NB4 (cell line): ENCODE measurements at regions not wholly inside any gene's neighbourhood (a gene's known extent, or its start where the extent isn't known, plus 50 kb on each side); places are given as distances from the start of the nearest gene placed in this dataset.

Source experiments
- DNase-seq: peaks from one replicate; pipeline ENCODE4 v3.0.0; 2010; ENCODE audit warnings: low read depth
- H3K4me3 ChIP-seq: one replicate; pipeline ENCODE4 v1.5.1; 2011; ENCODE audit warnings: mild to moderate bottlenecking, low read depth, low read length, moderate library complexity
- MYC ChIP-seq: IDR thresholded peaks from 2 replicates; pipeline ENCODE4 v1.6.1; 2011; ENCODE audit warnings: low read depth, low read length
- POLR2A ChIP-seq: IDR thresholded peaks from 2 replicates; pipeline ENCODE4 v1.6.1; 2011; ENCODE audit warnings: mild to moderate bottlenecking; ENCODE audit not compliant: insufficient read length; ENCODE audit errors: extremely low read depth
- TF ChIP-seq, protein P1 (sequence below): IDR thresholded peaks from one replicate; pipeline ENCODE4 v1.5.1; 2012; ENCODE audit warnings: low read depth, low read length
- TF ChIP-seq, protein P2 (sequence below): IDR thresholded peaks from 2 replicates; pipeline ENCODE4 v1.6.1; 2011; ENCODE audit warnings: low read depth, low read length

DNA sequence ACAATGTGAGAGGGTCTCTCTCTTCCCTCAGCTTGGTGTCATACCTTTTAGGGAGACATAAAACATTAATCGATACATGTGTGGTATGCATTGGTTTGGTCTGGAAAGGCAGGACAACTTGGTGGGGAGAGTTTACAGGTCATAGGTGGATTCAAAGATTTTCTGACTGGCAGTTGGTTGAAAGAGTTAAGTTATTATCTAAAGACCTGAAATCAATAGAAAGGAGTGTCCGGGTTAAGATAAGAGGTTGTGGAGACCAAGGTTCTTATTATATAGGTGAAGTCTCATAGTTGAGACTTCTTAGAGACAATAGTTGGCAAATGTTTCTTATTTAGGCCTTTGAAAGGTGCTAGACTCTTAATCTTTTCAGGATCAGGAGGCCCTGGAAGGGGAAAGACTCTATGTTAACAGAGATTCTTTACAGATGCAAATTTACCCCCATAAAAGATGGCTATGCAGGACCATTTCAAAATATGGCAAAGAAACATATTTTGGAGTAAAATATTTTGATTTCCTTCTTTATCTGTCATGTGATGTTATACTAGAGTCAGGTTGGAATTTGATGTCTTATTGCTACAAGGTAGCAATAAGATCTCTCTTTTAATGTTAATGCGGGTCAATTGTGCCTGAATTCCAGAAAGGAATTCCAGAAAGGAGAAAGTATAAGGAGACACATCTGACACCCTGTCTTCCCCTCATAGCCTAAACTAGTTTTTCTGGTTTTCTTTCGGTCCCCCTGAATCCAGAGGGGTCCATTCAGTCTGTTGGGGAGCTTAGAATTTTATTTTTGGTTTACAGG is 59.2 kb upstream of the RCBTB2 start:
- TF ChIP-seq MYC (no peak), POLR2A (no peak)
- TF ChIP-seq, protein P1, sequence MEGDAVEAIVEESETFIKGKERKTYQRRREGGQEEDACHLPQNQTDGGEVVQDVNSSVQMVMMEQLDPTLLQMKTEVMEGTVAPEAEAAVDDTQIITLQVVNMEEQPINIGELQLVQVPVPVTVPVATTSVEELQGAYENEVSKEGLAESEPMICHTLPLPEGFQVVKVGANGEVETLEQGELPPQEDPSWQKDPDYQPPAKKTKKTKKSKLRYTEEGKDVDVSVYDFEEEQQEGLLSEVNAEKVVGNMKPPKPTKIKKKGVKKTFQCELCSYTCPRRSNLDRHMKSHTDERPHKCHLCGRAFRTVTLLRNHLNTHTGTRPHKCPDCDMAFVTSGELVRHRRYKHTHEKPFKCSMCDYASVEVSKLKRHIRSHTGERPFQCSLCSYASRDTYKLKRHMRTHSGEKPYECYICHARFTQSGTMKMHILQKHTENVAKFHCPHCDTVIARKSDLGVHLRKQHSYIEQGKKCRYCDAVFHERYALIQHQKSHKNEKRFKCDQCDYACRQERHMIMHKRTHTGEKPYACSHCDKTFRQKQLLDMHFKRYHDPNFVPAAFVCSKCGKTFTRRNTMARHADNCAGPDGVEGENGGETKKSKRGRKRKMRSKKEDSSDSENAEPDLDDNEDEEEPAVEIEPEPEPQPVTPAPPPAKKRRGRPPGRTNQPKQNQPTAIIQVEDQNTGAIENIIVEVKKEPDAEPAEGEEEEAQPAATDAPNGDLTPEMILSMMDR = no peak
- TF ChIP-seq, protein P2, sequence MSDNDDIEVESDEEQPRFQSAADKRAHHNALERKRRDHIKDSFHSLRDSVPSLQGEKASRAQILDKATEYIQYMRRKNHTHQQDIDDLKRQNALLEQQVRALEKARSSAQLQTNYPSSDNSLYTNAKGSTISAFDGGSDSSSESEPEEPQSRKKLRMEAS = no peak
- no peak for DNase-seq

DNA sequence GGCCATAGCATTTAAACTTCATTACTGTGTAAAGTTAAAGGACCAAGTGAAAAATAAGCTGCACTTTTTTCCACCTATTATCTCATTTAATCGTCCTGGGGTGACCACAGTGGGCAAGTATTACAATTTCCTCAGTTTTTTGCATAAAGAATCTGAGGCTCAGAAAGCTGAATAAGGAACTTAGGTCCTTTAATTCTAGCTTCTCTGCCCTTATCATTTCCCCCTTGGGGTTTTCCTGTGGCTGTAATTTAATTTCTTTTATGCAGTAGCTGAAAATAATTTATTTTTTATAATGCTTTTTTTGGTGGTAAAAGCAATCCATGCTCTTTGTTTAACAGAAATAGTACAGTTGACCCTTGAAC is 59.8 kb upstream of the RCBTB2 start:
- no peak overlapping the region for H3K4me3 ChIP-seq
- TF ChIP-seq POLR2A (no peak), MYC (no peak)
- TF ChIP-seq, protein P2 = no peak
- TF ChIP-seq, protein P1 = no peak
- no peak for DNase-seq

More for the DNA sequence above, 59.2 kb upstream of the RCBTB2 start:
- H3K4me3 ChIP-seq = no peak overlapping the region

DNA sequence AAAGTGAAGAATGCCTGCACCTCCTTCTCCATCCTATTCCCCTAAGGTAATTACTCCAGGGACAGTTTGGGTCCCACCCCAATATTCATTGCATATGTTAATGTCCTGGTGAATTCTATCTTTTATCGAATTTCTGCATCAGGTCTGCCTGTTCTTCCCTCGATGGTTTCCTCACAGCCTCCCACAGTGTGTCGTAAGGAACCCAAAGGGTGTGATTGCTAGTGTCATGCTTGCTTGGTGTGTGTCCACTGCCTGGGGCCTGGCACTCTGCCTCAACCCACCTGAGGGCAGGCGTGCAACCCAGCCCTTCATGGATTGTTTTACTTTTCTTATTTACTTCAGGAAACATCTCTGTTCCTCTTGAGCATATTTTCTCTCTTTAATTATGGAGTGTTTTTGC is 60.2 kb upstream of the CYSLTR2 start:
- no peak overlapping the region for H3K4me3 ChIP-seq
- no peak for DNase-seq
- TF ChIP-seq, protein P2 = no peak
- TF ChIP-seq POLR2A = no peak
- TF ChIP-seq, protein P1 = no peak

DNA sequence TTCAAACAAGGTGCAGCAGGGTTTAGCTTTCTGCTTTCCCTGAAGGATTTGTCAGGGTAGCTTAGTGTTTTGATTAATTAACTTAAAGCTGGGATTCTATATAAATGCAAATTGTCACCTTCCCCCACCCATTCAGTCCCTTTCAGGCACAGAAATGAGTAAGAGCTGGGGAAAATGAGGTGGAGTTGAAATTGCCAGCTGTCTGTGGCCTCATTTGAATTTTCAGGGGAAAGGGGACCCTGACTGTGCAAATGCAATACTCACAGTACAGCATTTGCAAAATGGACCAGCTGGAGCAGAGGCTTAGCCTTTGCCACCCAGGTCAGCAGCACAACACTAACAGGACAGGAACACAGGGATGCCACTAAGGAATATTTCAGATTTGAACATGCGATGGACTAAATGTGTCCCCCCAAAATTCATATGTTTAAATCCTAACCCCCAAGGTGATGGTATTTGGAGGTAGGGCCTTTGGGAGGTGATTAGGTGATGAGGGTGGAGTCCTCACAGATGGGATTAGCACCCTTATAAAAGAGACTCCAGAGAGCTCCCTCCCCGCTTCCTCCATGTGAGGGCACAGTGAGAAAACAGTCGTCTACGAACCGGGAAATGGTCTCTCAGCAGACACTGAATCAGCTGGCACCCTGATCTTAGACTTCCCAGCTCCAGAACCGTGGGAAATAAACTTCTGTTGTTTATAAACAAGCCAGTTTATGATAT is 59.5 kb upstream of the CYSLTR2 start:
- TF ChIP-seq POLR2A (no peak), MYC (no peak)
- TF ChIP-seq, protein P2 = no peak
- TF ChIP-seq, protein P1 = no peak
- DNase-seq = no peak
- H3K4me3 ChIP-seq = no peak overlapping the region

DNA sequence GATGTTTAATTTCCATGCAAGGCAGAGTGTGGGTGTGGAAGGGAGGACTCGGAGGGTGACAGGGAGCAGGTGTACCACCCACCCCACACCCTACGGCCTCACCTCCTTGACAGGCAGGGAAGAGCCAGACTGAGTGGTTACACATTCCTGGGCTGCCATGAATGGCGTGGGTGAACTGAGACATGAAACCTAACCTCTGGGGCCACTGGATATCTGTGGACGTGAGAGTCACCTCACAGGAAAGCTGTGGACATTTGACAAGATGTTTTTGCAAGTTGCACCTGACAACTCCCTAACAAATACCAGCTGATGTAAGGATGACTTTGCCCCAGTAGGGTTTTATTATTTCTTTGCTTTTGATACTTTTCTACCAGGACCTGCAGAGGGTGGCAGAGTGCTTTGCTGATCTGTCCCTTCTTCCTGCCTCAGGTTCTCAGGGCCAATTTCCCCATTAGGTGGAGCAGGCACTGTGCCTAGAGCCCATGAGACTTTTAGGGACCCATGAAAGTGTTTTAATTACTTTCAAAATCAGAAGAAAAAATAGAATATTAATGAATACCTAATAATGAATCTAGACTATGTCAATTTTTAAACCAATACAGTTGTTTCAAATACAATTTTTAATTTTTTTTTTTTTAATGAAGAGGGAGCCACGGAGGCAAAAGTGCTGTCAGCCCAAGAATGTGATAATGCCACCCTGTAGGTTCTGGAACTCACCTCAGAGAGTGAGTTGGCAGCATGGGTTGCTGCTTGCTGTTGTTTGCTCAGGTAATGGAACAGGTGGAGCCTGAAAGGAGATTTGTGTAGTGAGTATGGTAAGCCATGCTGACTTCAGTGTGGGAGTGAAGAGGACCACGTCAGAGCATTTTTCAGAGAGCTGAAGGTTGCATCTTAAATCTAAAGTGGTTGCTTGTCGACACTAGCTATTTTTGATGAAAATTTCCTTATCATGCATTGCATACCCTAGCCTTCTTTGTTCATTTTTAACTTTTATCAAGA is 58.0 kb upstream of the CYSLTR2 start:
- peak; percentile 75 for DNase-seq
- H3K4me3 ChIP-seq = no peak overlapping the region
- TF ChIP-seq MYC (no peak), POLR2A (no peak)
- TF ChIP-seq, protein P1 = peak; percentile 52
- TF ChIP-seq, protein P2 = no peak
